Stimulated activated CD8-positive, alpha-beta memory T cell treated with anti-CD3 and anti-CD28 coated beads, Interleukin-7, amount 100 ng/mL, for 4 hours (primary cell): ENCODE measurements at regions not wholly inside any gene's neighbourhood (a gene's known extent, or its start where the extent isn't known, plus 50 kb on each side); places are given as distances from the start of the nearest gene placed in this dataset.

Experiments used
- DNase-seq, 2 donors: peaks; one replicate each; pipeline ENCODE4 v3.0.0-alpha.2; 2020; ENCODE audit warnings: low read depth in 2 of 2

DNA sequence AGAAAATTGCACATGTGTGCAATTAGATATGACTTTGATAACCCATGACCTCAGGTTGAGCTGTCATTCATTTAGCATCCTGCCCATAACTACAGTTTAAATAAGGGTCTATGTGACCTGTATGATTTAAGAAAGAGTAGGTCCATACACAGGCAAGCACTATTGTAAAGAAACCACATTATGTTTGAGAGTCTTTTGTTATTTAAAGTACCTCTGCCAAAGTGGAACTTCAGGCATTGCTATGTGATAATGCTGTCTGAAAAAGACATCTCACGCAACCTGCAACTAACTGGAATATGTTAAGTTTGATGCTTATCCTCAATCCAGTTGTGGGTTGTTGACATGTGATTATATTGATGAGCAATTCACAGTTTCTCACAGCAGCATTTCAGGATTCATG is 317.0 kb downstream of the TMEM161B start:
- no peak for DNase-seq

DNA sequence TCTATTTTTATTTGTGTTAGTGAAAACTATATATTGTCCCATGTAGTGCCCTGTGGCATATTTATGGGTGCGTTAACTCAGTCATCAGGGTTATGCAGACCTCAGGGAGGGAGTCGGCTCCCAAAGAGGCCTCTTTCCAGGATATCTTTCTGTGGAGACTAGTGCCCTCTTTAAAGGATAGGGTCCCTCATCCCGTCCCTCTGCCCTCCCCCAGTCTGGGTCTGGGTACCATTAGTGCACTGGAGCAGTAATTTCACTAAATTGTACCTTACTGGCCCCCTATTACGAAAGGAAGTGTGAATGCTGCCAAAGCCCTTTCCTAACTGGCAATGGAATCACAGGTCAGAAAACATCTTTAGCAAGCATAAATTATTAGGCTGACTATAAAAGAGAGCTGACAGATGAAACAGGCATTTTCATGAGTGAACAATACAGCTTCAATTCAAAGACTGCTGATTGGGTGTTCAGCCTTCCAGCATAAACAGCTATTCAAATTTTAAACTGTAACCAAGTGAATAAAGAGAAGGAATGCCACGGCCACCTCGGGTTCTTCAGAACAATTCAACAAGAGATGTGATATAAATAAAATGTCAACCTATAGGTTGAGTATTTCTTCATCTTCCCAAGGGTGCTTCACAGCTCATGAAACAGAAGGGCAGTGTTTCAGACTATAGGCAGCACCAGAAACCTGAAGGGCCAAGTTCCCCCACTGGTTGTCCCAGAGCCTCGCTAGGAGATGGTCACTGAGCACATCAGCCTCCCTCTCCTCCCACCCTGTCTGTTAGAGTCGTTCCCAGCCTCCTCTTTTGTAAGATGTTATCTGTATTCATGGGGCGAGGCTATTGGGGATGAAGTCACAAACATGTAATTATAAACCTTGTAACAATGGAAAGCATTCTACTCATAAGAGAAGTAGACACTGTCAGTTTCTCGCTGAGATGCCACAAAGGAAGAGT is 318.7 kb downstream of the TMEM161B start:
- no peak for DNase-seq

DNA sequence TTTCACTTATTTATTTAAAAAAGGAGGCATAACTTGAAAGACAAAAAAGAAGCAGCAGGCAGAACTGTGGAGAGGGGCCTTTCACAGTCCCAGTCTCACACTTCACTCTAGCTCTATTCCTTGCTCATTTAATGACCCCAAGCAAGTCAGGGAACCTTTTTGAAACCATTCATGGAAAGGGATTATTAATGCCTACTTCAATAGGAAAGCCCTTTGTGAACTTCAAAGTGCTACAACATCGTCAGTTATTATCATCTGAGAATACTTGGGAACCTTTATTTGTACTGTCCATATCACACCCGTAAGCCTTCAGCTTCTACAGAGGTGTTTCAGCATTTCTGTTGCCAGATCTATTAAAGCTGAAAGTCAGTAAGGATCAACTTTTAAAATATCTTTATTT is 320.2 kb downstream of the TMEM161B start:
- DNase-seq: no peak

DNA sequence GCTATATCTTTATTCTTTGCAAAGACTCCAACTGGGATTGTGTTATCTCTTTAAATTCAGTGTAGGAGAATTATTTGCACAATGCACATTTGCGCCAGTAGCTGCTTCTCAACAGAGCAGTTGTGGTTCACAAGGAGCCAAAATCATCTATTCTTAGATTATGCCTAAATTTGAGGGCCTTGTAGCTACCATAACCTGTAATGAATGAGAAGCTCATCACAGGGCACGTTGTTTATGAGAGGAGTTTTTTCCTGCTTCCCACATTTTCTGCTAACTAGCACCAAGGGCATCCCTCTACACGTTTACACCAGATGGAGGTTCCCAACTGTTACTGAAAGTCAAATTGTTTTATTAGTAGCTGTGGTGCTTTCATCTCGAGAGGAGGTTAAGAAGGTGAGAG is 322.4 kb downstream of the TMEM161B start:
- DNase-seq: no peak

- DNase-seq: no peak
These were observed 323.4 kb downstream of the TMEM161B start for GRCh38 chr5:87945286-87945650.

- no peak for DNase-seq
These were observed 323.9 kb downstream of the TMEM161B start for GRCh38 chr5:87944553-87945285.

- DNase-seq: no peak
These were observed 327.9 kb downstream of the TMEM161B start for GRCh38 chr5:87940775-87941174.

DNA sequence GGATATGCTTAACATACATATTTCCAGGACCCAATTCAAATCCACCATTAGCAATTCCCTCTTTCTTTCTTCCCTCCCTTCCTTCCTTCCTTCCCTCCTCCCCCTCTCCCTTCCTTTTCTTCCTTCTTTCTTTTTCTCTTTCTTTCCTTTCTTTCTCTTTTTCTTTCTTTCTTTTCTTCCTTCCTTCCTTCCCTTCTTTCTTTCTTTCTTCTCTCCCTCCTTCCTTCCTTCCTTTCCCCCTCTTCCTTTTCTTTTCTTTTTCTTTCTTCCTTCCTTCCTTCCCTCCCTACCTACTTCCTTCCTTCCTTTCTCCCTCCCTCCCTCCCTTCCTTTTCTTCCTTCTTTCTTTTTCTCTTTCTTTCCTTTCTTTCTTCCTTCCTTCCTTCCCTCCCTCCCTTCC is 332.0 kb downstream of the TMEM161B start:
- no peak for DNase-seq

- no peak for DNase-seq
These were observed 344.2 kb downstream of the TMEM161B start for GRCh38 chr5:87924436-87924835.

GRCh38 chr5:87916320-87916719 is 352.3 kb downstream of the TMEM161B start:
- no peak for DNase-seq

DNA sequence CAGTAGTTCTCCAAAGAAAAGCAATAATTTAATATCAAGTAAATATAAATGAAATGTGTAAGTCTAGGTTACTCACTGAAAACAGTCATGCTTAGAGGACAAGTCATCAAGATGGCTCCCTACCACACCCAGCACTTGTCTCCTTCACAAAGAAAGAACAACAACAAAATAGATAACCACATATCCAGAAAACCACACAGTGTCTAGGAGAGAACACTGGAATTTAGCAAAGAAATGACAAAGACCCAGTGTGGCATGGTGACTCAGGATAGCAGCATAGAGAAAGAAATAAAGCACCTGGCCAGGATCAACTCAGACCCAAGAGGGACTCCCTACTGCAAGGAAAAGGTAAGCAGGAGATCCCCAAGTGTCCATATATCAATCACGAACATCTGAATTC is 356.2 kb downstream of the TMEM161B start:
- no peak for DNase-seq

DNA sequence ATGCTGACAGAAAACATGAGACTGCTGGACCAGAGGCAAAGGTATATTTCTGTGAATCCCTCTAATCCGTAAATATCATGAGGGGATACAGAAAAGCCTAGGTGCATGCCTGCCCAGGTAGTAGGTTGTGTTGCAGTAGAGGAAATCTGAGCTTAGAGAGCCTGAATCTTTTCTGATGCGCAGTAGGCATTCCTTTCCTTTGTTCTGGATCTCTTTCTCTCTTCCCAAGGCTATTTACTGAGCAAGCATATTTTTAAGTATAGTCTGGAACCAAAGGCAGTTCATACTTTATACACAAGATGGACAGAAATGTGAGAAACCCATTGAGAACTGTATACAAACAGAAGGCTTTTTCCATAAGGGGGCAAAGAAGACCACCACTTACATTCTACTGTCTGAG is 359.3 kb downstream of the TMEM161B start:
- DNase-seq: no peak

DNA sequence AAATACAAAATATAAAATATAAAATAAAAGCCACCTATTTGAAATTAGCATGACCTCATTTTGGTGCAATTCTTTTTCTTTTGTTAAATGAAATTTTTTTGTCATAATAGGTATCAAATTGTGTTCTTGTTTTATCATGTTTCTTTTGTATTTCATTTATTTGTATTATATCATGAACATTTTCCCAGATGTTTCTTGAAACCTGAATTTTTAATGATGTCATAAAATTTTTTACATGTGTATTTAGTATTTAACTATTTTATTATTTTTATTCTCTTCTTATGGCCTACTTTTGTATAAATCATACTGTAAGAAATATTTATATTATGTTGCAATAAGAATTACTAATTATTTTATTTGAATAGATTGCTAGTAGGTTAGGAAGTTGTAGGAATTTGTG is 361.7 kb downstream of the TMEM161B start:
- no peak for DNase-seq

DNA sequence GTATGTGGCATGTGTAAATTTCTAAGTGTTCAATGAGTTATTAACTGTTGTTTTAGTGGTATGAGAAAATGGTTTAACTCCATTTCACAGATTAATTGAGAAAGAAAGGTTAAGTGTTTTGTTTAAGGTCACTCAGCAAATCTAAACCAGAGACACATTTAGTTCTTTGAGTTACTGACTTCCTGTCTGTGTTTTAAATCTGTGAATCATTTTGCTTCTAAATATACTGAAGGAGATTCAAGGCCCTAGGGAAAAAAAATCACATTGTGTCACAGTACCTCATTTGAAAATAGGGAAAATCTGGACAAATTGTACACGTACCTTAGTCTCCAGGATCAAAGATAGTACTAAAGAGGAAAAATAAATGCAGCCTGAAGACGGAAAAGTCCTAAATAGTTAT is 368.2 kb downstream of the TMEM161B start:
- DNase-seq: no peak

GRCh38 chr5:87899721-87900131 is 368.9 kb downstream of the TMEM161B start:
- no peak for DNase-seq

DNA sequence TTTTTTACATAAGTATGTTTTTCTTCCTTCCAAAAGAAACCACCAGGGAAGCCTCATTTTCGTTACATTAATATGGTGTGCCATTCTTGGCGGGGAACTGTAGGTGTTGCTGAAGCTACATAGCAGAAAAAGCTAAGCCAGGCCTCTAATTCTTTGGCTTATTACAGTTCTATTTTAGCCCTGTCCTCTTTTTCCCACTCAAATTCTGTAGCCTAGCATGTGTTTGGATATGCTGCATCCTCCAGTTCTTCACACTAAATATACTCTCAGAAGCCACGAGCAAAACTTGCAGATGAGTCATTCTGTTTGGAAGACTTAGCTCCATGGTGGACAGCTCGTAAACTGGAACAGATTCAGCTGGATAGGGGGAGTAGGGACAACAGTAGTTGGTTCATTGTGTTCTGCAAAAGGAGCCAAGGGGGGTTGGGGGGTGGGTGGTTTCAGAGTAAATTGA is 369.4 kb downstream of the TMEM161B start:
- no peak for DNase-seq

DNA sequence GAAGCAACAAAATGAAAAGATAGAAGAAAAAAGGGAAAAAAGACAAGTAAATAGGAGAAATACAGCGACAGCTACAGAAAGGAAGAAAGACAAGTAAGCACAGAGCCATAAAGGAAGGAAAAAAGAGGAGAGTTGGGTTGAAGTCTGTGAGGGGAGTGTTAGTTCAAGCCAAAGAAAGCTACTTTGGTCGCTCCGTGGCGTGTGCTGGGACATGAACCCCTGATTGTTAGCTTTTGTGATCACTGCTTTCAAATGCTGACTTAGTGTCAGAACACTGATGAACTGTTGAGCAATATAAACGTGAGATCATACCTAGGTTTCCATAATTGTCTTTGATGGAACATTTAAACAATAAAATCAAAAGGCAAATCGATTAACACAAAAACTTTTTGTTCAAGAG is 370.1 kb downstream of the TMEM161B start:
- no peak for DNase-seq

DNA sequence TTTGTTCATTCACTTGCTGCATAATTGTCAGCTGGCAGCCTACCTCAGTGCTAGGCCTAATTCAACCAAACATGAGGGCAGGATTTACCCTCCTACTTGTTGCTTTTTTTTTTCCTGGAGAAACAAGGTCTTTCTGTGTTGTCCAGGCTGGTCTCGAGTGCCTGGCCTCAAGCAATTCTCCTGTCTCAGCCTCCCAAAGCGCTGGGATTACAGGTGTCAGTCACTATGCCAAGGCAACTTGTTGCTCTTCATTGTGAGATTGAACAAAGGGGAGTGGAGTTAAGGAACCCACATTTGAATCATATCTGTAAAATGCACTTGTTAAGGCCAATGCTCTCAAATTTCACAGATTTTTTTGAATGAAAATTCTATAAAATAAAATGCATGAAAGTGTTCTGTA is 380.5 kb downstream of the TMEM161B start:
- DNase-seq: no peak

DNA sequence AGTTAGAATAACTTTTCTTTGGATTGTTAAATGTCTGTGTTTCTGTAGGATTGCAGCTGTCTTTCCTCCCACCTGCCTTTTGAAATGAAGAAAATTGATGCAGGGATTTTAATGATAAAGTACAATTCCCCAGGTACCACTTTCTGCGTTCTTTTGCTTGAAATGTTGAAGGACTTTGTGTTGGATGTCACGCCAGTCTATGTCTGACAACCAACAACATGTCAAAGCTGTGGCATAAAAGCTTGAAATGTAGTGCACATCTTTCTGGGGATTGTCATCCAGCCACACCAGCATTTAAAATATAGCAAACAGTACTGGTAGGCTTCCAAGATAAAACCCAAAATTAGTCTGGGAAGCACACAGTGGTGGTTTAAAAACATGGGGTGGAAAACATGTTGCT is 381.4 kb downstream of the TMEM161B start:
- DNase-seq: no peak

- no peak for DNase-seq
These were observed 382.5 kb downstream of the TMEM161B start for GRCh38 chr5:87886164-87886563.

DNA sequence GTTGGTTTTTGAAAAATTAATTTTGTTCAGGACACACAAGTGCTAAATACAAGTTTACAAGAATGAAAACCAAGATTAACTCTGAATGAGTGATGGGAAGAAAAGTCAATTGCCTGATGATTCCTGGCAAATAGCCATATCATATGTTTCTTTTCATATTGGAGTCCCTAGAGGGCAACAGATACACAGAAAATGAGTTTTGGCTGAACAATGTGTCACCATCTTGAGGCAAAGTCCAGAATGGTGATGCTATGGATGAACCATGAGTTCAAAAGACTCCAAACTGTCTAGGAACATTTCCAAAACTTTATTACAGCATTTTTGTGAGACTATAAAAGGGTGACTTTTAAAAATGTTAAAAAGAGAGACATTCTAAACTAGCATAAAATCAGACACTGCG is 382.9 kb downstream of the TMEM161B start:
- no peak for DNase-seq

- DNase-seq: no peak
These were observed 391.1 kb downstream of the TMEM161B start for GRCh38 chr5:87877495-87877894.

DNA sequence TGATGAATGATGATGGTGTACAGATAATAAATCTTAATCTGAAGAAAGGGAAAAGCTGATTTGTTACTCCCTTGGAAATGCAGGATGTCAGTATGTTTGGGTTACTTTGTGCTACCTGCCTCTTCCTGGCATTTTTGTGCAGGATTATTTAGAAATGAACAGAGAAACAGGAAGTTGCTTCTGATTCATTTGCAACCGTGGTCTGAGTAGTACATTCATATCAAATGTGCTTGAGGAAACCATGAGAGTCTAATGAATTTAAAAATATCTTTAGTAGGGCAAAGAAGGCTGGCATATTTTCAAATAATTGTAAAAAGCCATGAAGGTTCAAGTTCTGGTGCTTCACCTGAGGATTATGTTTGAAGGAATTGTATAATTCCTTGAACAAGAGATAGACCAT is 391.6 kb downstream of the TMEM161B start:
- DNase-seq: no peak
